ENCODE measurements at regions not wholly inside any gene's neighbourhood (a gene's known extent, or its start where the extent isn't known, plus 50 kb on each side); places are given as distances from the start of the nearest gene placed in this dataset.

- H3K4ac ChIP-seq (ENCODE audit: low read depth, low read length), result no peak overlapping the region
- 0 out of 2 replicates have a peak, but pooled peaks cover 2% of the 10 kb centered on the region for H3K9me1 ChIP-seq (ENCODE audit: insufficient read depth, low read length)
- H2BK20ac ChIP-seq (ENCODE audit: low read depth, low read length), result no peak overlapping the region
- dilution Hi-C loops (cut with HindIII; ENCODE audit: low sequenced_read_pairs, unreplicated experiment), result no loop called here
- no peak for ATAC-seq (ENCODE audit: low read depth)
- no peak for TF ChIP-seq ELK1 (IDR thresholded peaks at IDR 0.05; ENCODE audit: borderline replicate concordance, low read depth, low read length)
- no peak for TF ChIP-seq MXI1 (IDR thresholded peaks at IDR 0.05; ENCODE audit: borderline replicate concordance, low read depth, low read length)
- no peak for TF ChIP-seq MAFK (IDR thresholded peaks at IDR 0.05; ENCODE audit: low read depth, low read length)
- TF ChIP-seq CHD1 (IDR thresholded peaks at IDR 0.05; ENCODE audit: low read depth, low read length), result no peak
- TF ChIP-seq SMC3 (IDR thresholded peaks at IDR 0.05; ENCODE audit: low read depth, low read length), result no peak
- TF ChIP-seq, protein P1, sequence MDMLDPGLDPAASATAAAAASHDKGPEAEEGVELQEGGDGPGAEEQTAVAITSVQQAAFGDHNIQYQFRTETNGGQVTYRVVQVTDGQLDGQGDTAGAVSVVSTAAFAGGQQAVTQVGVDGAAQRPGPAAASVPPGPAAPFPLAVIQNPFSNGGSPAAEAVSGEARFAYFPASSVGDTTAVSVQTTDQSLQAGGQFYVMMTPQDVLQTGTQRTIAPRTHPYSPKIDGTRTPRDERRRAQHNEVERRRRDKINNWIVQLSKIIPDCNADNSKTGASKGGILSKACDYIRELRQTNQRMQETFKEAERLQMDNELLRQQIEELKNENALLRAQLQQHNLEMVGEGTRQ (IDR thresholded peaks at IDR 0.05; ENCODE audit: low read depth, low read length), result no peak
- TF ChIP-seq RAD21 (IDR thresholded peaks at IDR 0.05; ENCODE audit: low read length), result no peak
- no peak for TF ChIP-seq NFE2L2 (IDR thresholded peaks at IDR 0.05; ENCODE audit: low read depth, low read length)
- no peak for TF ChIP-seq CEBPB (IDR thresholded peaks at IDR 0.05; ENCODE audit: low read depth, low read length)
- TF ChIP-seq FOS (IDR thresholded peaks at IDR 0.05; ENCODE audit: low read depth, low read length), result no peak
- TF ChIP-seq RCOR1 (IDR thresholded peaks at IDR 0.05; ENCODE audit: insufficient replicate concordance, low read length), result no peak
- no peak for TF ChIP-seq MAZ (IDR thresholded peaks at IDR 0.05; ENCODE audit: borderline replicate concordance, low read depth, low read length)
- no peak for TF ChIP-seq RFX5 (IDR thresholded peaks at IDR 0.05; ENCODE audit: low read depth, low read length)
- TF ChIP-seq, protein P2, sequence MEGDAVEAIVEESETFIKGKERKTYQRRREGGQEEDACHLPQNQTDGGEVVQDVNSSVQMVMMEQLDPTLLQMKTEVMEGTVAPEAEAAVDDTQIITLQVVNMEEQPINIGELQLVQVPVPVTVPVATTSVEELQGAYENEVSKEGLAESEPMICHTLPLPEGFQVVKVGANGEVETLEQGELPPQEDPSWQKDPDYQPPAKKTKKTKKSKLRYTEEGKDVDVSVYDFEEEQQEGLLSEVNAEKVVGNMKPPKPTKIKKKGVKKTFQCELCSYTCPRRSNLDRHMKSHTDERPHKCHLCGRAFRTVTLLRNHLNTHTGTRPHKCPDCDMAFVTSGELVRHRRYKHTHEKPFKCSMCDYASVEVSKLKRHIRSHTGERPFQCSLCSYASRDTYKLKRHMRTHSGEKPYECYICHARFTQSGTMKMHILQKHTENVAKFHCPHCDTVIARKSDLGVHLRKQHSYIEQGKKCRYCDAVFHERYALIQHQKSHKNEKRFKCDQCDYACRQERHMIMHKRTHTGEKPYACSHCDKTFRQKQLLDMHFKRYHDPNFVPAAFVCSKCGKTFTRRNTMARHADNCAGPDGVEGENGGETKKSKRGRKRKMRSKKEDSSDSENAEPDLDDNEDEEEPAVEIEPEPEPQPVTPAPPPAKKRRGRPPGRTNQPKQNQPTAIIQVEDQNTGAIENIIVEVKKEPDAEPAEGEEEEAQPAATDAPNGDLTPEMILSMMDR (conservative IDR thresholded peaks at IDR 0.05; ENCODE audit: low read depth, low read length), result no peak
- no peak for TF ChIP-seq POLR2A (IDR thresholded peaks at IDR 0.05; ENCODE audit: low read depth, low read length)
- no peak for TF ChIP-seq BHLHE40 (IDR thresholded peaks at IDR 0.05; ENCODE audit: low read depth, low read length)
- no peak overlapping the region for H2AK9ac ChIP-seq (replicated peaks; ENCODE audit: low read depth, low read length, poor library complexity)
- no peaks in the 10 kb centered on the region for H3K79me1 ChIP-seq (ENCODE audit: low read depth in 1 of 2, low read length in 2 of 2)
- intact Hi-C loops (cut with micrococcal nuclease), result no loop called here
- no peaks in the 10 kb centered on the region for H3K9me3 ChIP-seq (ENCODE audit: control insufficient read depth, insufficient read depth, low read length)
- no peak overlapping the region for H3K27ac ChIP-seq (ENCODE audit: insufficient read depth, low read length)
- H3K9ac ChIP-seq (ENCODE audit: low read depth, low read length), result no peak overlapping the region
- no peak overlapping the region for H2BK15ac ChIP-seq (ENCODE audit: low read depth, low read length)
- no peaks in the 10 kb centered on the region for H3K4me1 ChIP-seq (ENCODE audit: control insufficient read depth, insufficient read depth, low read length)
- in situ Hi-C loops (cut with MboI; ENCODE audit: low sequenced_read_pairs), result no loop called here
- H2BK5ac ChIP-seq (ENCODE audit: low read depth, low read length, poor library complexity, severe bottlenecking), result no peak overlapping the region
- WGBS, 2 experiments (ENCODE audit: extremely low coverage in 2 of 2, insufficient read length in 1 of 2), result no CpG with 5 or more reads among the region's 4 CpGs
- H3K18ac ChIP-seq (ENCODE audit: low read depth, low read length), result no peak overlapping the region
- no peak overlapping the region for H4K91ac ChIP-seq (ENCODE audit: insufficient read depth, low read depth, low read length)
- POLR2A ChIA-PET (ENCODE audit: unreplicated experiment), result no interaction called here
- no peak overlapping the region for H2AFZ ChIP-seq (replicated peaks; ENCODE audit: low read length, poor library complexity)
- H4K8ac ChIP-seq (ENCODE audit: low read depth in 2 of 2, low read length in 2 of 2), result no peak overlapping the region
- no peak for DNase-seq
- no peak overlapping the region for H3K23ac ChIP-seq (ENCODE audit: low read depth, low read length)
- H3K4me3 ChIP-seq (ENCODE audit: insufficient read depth, low read depth, low read length), result no peak overlapping the region
- H3K36me3 ChIP-seq (ENCODE audit: control insufficient read depth, insufficient read depth, low read length), result no peaks in the 10 kb centered on the region
- H4K20me1 ChIP-seq (ENCODE audit: insufficient read depth, low read length), result no peaks in the 10 kb centered on the region
- H4K5ac ChIP-seq (ENCODE audit: low read depth, low read length), result no peak overlapping the region
- no peak overlapping the region for H3K14ac ChIP-seq (replicated peaks; ENCODE audit: low read depth, low read length)
- H3K4me2 ChIP-seq (ENCODE audit: low read depth, low read length), result no peak overlapping the region
- no peak overlapping the region for H2AK5ac ChIP-seq (ENCODE audit: low read depth, low read length)
- no peak overlapping the region for H2BK120ac ChIP-seq (ENCODE audit: low read depth, low read length)
- BruUV-seq (replicated peaks), result no TSS peak
- H3K27me3 ChIP-seq (ENCODE audit: control insufficient read depth, insufficient read depth, low read length), result no peaks in the 10 kb centered on the region; the same call in 1 of the 2 replicates
- CTCF ChIA-PET, result no interaction called here
- H3K56ac ChIP-seq (ENCODE audit: extremely low read depth, insufficient read depth, low read length), result no peak overlapping the region
These were observed 119.5 kb upstream of the CSF3R start for GRCh38 chr1:36602184-36602583.

Measured in IMR-90 (cell line).